CD4-positive, CD25-positive, alpha-beta regulatory T cell (primary cell): ENCODE measurements at regions not wholly inside any gene's neighbourhood (a gene's known extent, or its start where the extent isn't known, plus 50 kb on each side); places are given as distances from the start of the nearest gene placed in this dataset.

Source experiments
- ATAC-seq, 2 donors: fragments of 150-1000 bp; cut with Tn5 transposase; one replicate each; pipeline ENCODE4 v1.10.0; 2021; ENCODE audit warnings: low read depth in 2 of 2, moderate number of reproducible peaks in 2 of 2, moderate library complexity in 1 of 2
- DNase-seq, 3 donors: peaks; one replicate each; pipeline versions ENCODE4 v3.0.0 to v3.0.0-alpha.2; 2012 to 2022; ENCODE audit warnings: mixed read lengths in 1 of 3
- H3K27ac ChIP-seq: one replicate; pipeline ENCODE4 v1.7.0; 2013; ENCODE audit warnings: mild to moderate bottlenecking, low read length; ENCODE audit not compliant: insufficient read depth, poor library complexity, severe bottlenecking
- H3K27me3 ChIP-seq: one replicate; pipeline ENCODE4 v1.7.0; 2013; ENCODE audit warnings: low read length; ENCODE audit not compliant: control insufficient read depth, insufficient read depth
- H3K36me3 ChIP-seq: one replicate; pipeline ENCODE4 v1.7.0; 2013; ENCODE audit warnings: mild to moderate bottlenecking, low read length, moderate library complexity; ENCODE audit not compliant: control insufficient read depth, insufficient read depth
- H3K4me1 ChIP-seq: 2 replicates; pipeline ENCODE4 v1.7.0; 2013; ENCODE audit warnings: mild to moderate bottlenecking, low read length; ENCODE audit not compliant: insufficient read depth, control insufficient read depth, poor library complexity, severe bottlenecking
- H3K4me3 ChIP-seq: one replicate; pipeline ENCODE4 v1.7.0; 2013; ENCODE audit warnings: low read depth, mild to moderate bottlenecking, low read length, moderate library complexity
- H3K9me3 ChIP-seq, 2 experiments: 1 replicate in 1 of 2; 2 replicates in 1 of 2; pipeline ENCODE4 v1.7.0; 2013; ENCODE audit warnings: low read length in 2 of 2, mild to moderate bottlenecking in 1 of 2, moderate library complexity in 1 of 2; ENCODE audit not compliant: control insufficient read depth in 2 of 2
- H3K27ac Mint-ChIP-seq, 3 donors: one replicate each; pipeline ENCODE4 v1.8.0; 2020 to 2022; ENCODE audit warnings: mild to moderate bottlenecking in 3 of 3, mixed read lengths in 3 of 3, moderate library complexity in 2 of 3
- H3K27me3 Mint-ChIP-seq: one replicate; pipeline ENCODE4 v1.8.0; 2022; ENCODE audit warnings: mild to moderate bottlenecking, mixed read lengths
- H3K36me3 Mint-ChIP-seq: one replicate; pipeline ENCODE4 v1.8.0; 2020; ENCODE audit warnings: mixed read lengths
- H3K4me1 Mint-ChIP-seq, 4 donors: one replicate each; pipeline ENCODE4 v1.8.0; 2020 to 2022; ENCODE audit warnings: mixed read lengths in 4 of 4, mild to moderate bottlenecking in 1 of 4
- H3K4me3 Mint-ChIP-seq, 4 donors: one replicate each; pipeline ENCODE4 v1.8.0; 2020 to 2022; ENCODE audit warnings: mild to moderate bottlenecking in 4 of 4, mixed read lengths in 4 of 4, moderate library complexity in 3 of 4
- H3K9me3 Mint-ChIP-seq, 7 donors: one replicate each; pipeline ENCODE4 v1.8.0; 2020 to 2022; ENCODE audit warnings: mixed read lengths in 7 of 7, mild to moderate bottlenecking in 3 of 7, moderate library complexity in 2 of 7

GRCh38 chr6:40077736-40078135 lies 143.5 kb upstream of the MOCS1 start:
- H3K27me3 ChIP-seq = no peaks in the 10 kb centered on the region
- H3K4me1 ChIP-seq = no peaks in the 10 kb centered on the region
- H3K36me3 ChIP-seq = no peaks in the 10 kb centered on the region
- no peak overlapping the region for H3K27ac Mint-ChIP-seq
- no peaks in the 10 kb centered on the region for H3K27me3 Mint-ChIP-seq
- no peak overlapping the region for H3K4me3 Mint-ChIP-seq
- no peaks in the 10 kb centered on the region for H3K4me1 Mint-ChIP-seq
- no peak for DNase-seq
- H3K9me3 Mint-ChIP-seq = peaks cover 0 to 3% (median 0%) of the 10 kb centered on the region in 7 donors
- no peak overlapping the region for H3K4me3 ChIP-seq
- H3K36me3 Mint-ChIP-seq = no peaks in the 10 kb centered on the region
- H3K9me3 ChIP-seq = no peaks in the 10 kb centered on the region
- no peak for ATAC-seq
- H3K27ac ChIP-seq = no peak overlapping the region

- Histone ChIP-seq H3K27me3 (no peaks in the 10 kb centered on the region), H3K9me3 (no peaks in the 10 kb centered on the region), H3K4me1 (no peaks in the 10 kb centered on the region), H3K27ac (no peak overlapping the region), H3K4me3 (no peak overlapping the region), H3K36me3 (no peaks in the 10 kb centered on the region)
- ATAC-seq (no peak), DNase-seq (no peak)
- H3K4me3 Mint-ChIP-seq = no peak overlapping the region
- H3K27ac Mint-ChIP-seq = no peak overlapping the region
- H3K9me3 Mint-ChIP-seq = peaks cover 0 to 3% (median 0%) of the 10 kb centered on the region in 7 donors
- no peaks in the 10 kb centered on the region for H3K27me3 Mint-ChIP-seq
- no peaks in the 10 kb centered on the region for H3K4me1 Mint-ChIP-seq
- H3K36me3 Mint-ChIP-seq = no peaks in the 10 kb centered on the region
Observed at GRCh38 chr6:40077315-40077714, 143.1 kb upstream of the MOCS1 start.

- Histone ChIP-seq H3K4me1 (no peaks in the 10 kb centered on the region), H3K27me3 (no peaks in the 10 kb centered on the region), H3K36me3 (no peaks in the 10 kb centered on the region), H3K4me3 (no peak overlapping the region), H3K27ac (no peak overlapping the region), H3K9me3 (no peaks in the 10 kb centered on the region)
- Mint-ChIP-seq H3K27ac (no peak overlapping the region), H3K4me3 (no peak overlapping the region), H3K27me3 (no peaks in the 10 kb centered on the region), H3K36me3 (no peaks in the 10 kb centered on the region), H3K4me1 (no peaks in the 10 kb centered on the region), H3K9me3 (peaks cover 0 to 3% (median 0%) of the 10 kb centered on the region in 7 donors)
- ATAC-seq (no peak), DNase-seq (no peak)
Observed at GRCh38 chr6:40075056-40075590, 140.9 kb upstream of the MOCS1 start.

GRCh38 chr6:40074306-40075055 lies 140.2 kb upstream of the MOCS1 start:
- ATAC-seq (no peak), DNase-seq (no peak)
- peaks cover 0 to 3% (median 0%) of the 10 kb centered on the region in 7 donors for H3K9me3 Mint-ChIP-seq
- H3K4me1 ChIP-seq = no peaks in the 10 kb centered on the region
- no peaks in the 10 kb centered on the region for H3K27me3 Mint-ChIP-seq
- no peak overlapping the region for H3K27ac ChIP-seq
- H3K9me3 ChIP-seq = no peaks in the 10 kb centered on the region
- H3K27me3 ChIP-seq = no peaks in the 10 kb centered on the region
- H3K4me1 Mint-ChIP-seq = no peaks in the 10 kb centered on the region
- no peaks in the 10 kb centered on the region for H3K36me3 ChIP-seq
- no peaks in the 10 kb centered on the region for H3K36me3 Mint-ChIP-seq
- H3K4me3 ChIP-seq = no peak overlapping the region
- H3K27ac Mint-ChIP-seq = no peak overlapping the region
- no peak overlapping the region for H3K4me3 Mint-ChIP-seq

- H3K27ac Mint-ChIP-seq = no peak overlapping the region
- no peak overlapping the region for H3K4me3 Mint-ChIP-seq
- no peaks in the 10 kb centered on the region for H3K27me3 Mint-ChIP-seq
- DNase-seq (no peak), ATAC-seq (no peak)
- peaks cover 0 to 9% (median 0%) of the 10 kb centered on the region in 7 donors for H3K9me3 Mint-ChIP-seq
- Histone ChIP-seq H3K4me1 (no peaks in the 10 kb centered on the region), H3K9me3 (peaks cover 0 to 3% of the 10 kb centered on the region in 2 experiments), H3K27ac (no peak overlapping the region), H3K27me3 (no peaks in the 10 kb centered on the region), H3K4me3 (no peak overlapping the region), H3K36me3 (no peaks in the 10 kb centered on the region)
- no peaks in the 10 kb centered on the region for H3K4me1 Mint-ChIP-seq
- no peaks in the 10 kb centered on the region for H3K36me3 Mint-ChIP-seq
Observed at GRCh38 chr6:40066372-40066771, 132.1 kb upstream of the MOCS1 start.

GRCh38 chr6:40056865-40057264 lies 122.6 kb upstream of the MOCS1 start:
- H3K4me3 Mint-ChIP-seq = no peak overlapping the region
- H3K9me3 Mint-ChIP-seq = peaks cover 0 to 5% (median 0%) of the 10 kb centered on the region in 7 donors
- Histone ChIP-seq H3K36me3 (no peaks in the 10 kb centered on the region), H3K27ac (no peak overlapping the region), H3K4me3 (no peak overlapping the region), H3K4me1 (no peaks in the 10 kb centered on the region), H3K27me3 (no peaks in the 10 kb centered on the region), H3K9me3 (no peaks in the 10 kb centered on the region)
- no peaks in the 10 kb centered on the region for H3K27me3 Mint-ChIP-seq
- DNase-seq (no peak), ATAC-seq (no peak)
- no peak overlapping the region for H3K27ac Mint-ChIP-seq
- no peaks in the 10 kb centered on the region for H3K4me1 Mint-ChIP-seq
- H3K36me3 Mint-ChIP-seq = no peaks in the 10 kb centered on the region

GRCh38 chr6:40054602-40055001 lies 120.3 kb upstream of the MOCS1 start:
- Mint-ChIP-seq H3K4me1 (no peaks in the 10 kb centered on the region), H3K27ac (no peak overlapping the region), H3K4me3 (no peak overlapping the region), H3K27me3 (no peaks in the 10 kb centered on the region), H3K9me3 (peaks cover 0 to 9% (median 5%) of the 10 kb centered on the region in 7 donors), H3K36me3 (no peaks in the 10 kb centered on the region)
- no peaks in the 10 kb centered on the region for H3K9me3 ChIP-seq
- H3K36me3 ChIP-seq = no peaks in the 10 kb centered on the region
- no peak for DNase-seq
- H3K27ac ChIP-seq = no peak overlapping the region
- H3K4me1 ChIP-seq = no peaks in the 10 kb centered on the region
- no peaks in the 10 kb centered on the region for H3K27me3 ChIP-seq
- H3K4me3 ChIP-seq = no peak overlapping the region
- ATAC-seq = no peak

- H3K4me3 Mint-ChIP-seq = no peak overlapping the region
- peaks cover 0 to 9% (median 5%) of the 10 kb centered on the region in 7 donors for H3K9me3 Mint-ChIP-seq
- H3K9me3 ChIP-seq = no peaks in the 10 kb centered on the region
- no peaks in the 10 kb centered on the region for H3K27me3 Mint-ChIP-seq
- no peaks in the 10 kb centered on the region for H3K36me3 ChIP-seq
- no peaks in the 10 kb centered on the region for H3K4me1 Mint-ChIP-seq
- H3K27ac ChIP-seq = no peak overlapping the region
- H3K4me1 ChIP-seq = no peaks in the 10 kb centered on the region
- H3K4me3 ChIP-seq = no peak overlapping the region
- H3K27me3 ChIP-seq = no peaks in the 10 kb centered on the region
- ATAC-seq (no peak), DNase-seq (no peak)
- no peaks in the 10 kb centered on the region for H3K36me3 Mint-ChIP-seq
- no peak overlapping the region for H3K27ac Mint-ChIP-seq
Observed at GRCh38 chr6:40054186-40054585, 119.9 kb upstream of the MOCS1 start.
